NCI-H2171 treated with DMSO at 0.1 percent for 48 hours (cell line): ENCODE measurements at regions not wholly inside any gene's neighbourhood (a gene's known extent, or its start where the extent isn't known, plus 50 kb on each side); places are given as distances from the start of the nearest gene placed in this dataset.
"Not testable (repeated sequence)": the region's sequence is repeated elsewhere in the genome, so short reads cannot be mapped to it uniquely, and the experiment has no call there.

Source experiments
- DNase-seq: peaks from one replicate; lab custom pipeline; 2025; lab: John Stamatoyannopoulos, UW

DNA sequence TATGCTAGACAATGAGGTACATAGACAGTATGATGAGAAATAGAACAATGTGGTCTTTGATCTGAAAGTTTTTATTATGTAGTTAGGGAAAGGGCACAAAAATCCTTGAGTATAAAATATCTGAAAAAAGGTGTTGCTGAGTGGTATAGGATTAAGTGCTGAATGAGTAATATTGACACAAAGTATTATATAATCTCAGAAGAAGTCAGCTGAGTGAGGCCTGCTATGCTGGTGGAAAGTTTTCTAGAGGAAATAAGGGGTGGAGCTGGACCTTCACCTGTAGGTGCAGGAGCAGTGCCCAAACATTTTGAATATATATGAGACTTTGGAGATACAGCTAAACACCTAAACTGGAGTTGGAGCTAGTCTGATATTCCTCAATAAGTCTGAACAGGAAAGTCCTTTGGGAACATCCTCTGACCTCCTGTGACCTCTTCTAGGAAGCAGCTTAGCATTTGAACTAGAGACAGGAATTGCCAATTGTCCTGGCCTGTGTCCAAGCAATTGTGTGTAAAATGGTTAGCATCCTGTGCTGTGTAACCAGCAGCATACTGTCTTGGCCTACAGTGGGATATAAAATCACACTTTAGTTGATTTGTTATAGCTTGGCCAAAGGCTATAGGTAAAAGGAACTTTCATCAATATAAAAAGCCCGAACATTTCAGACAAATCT lies 285.3 kb downstream of the ANKRD50 start:
- DNase-seq: no peak

GRCh38 chr4:124428648-124429047 lies 283.9 kb downstream of the ANKRD50 start:
- DNase-seq: no peak

DNA sequence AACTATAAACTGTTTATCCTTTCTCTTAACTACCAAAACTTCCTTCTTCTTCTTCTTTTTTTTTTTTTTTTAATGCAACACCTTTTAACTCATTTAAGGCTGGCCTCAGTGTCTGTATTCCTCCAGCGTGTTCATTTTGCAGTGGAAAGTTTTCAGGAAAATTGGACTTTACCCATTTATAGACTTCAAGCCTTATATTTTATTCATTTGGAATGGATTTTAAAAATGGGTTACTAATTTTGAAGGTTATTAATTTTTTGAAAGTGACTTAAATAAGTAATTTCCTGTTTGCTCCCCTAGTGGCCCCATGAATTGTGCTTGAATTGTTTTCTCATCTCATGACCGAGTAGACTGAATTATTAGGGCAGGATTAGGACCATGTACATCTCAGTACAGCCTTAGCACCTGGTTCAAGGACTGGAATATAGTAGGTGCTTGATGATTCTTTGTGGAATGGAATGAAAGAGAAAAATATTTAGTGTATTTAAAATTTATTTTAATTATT lies 282.7 kb downstream of the ANKRD50 start:
- DNase-seq: no peak

GRCh38 chr4:124431653-124432192 lies 280.8 kb downstream of the ANKRD50 start:
- no peak for DNase-seq

- no peak for DNase-seq
These were observed 280.0 kb downstream of the ANKRD50 start for GRCh38 chr4:124432500-124432899.

DNA sequence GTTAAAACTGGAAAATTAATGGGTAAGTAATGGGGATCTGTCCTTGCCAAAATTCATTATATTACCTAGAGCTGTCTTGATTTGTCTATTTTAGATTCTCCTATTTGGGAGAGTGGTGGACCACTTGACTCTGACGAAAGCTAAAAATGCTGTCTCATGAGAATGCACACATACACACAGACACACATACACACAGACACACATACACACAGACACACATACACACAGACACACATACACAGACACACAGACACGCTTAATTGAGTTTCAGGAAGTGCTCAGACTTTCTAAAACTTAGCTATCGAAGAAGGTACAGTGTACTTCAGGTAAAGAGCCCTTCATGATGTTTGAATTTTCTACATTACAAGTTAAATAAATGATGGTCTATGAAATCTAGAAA lies 279.5 kb downstream of the ANKRD50 start:
- DNase-seq: no peak

- no peak for DNase-seq
These were observed 279.0 kb downstream of the ANKRD50 start for GRCh38 chr4:124433500-124433899.

- DNase-seq: no peak
These were observed 277.1 kb downstream of the ANKRD50 start for GRCh38 chr4:124435274-124435950.

DNA sequence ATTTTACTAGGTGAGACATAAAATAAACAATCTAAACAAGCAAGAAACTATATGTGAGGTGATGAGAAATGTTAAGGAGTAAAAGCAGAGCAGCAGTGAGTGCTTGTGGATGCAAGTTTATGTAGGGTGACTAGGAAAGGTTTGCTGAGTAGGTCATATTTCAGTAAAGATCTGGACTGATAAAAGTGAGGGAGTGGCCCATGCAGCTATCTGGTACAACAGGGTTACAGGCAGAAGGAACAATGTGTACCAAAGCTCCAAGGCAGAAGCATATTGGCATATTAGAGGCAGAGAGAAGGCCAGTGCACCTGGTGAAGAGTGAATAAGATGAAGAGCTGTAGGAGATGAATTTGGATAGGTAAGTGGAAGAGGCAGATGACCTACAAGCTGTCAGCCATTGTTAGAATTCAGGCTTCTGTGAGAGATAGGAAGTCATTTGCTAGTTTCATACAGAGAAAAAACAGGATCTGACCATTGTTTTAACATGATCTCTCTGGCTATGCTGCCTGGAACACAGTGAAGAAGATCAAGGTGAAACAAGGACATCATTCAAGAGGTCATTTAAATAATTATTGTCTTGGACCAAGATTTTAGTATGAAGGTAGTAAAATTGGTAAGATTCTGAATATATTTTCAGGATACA lies 274.6 kb downstream of the ANKRD50 start:
- DNase-seq: no peak

DNA sequence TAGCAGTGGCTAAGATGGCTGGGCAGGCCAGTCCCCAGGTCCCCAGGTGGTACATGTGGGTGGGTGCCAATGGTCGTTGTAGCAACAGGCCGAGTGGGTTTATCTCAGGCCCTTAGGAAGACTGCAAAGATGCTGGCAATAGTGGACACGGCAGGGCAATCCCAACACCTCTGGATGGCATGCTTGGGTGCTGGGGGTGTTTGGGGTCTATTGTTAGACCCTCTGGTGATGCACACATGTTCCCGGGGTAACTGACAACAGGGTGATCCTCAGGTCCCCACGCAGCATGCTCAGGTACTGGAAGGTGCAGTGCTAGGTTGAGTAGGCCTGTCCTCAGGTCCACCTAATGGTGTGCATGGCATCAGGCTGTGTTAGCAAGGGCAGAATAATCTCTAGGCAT lies 267.5 kb downstream of the ANKRD50 start:
- DNase-seq: no peak

- DNase-seq: no peak
These were observed 262.7 kb downstream of the ANKRD50 start for GRCh38 chr4:124449881-124450280.

GRCh38 chr4:124450851-124451250 lies 261.7 kb downstream of the ANKRD50 start:
- DNase-seq: no peak

- no peak for DNase-seq
These were observed 257.7 kb downstream of the ANKRD50 start for GRCh38 chr4:124454772-124455270.

DNA sequence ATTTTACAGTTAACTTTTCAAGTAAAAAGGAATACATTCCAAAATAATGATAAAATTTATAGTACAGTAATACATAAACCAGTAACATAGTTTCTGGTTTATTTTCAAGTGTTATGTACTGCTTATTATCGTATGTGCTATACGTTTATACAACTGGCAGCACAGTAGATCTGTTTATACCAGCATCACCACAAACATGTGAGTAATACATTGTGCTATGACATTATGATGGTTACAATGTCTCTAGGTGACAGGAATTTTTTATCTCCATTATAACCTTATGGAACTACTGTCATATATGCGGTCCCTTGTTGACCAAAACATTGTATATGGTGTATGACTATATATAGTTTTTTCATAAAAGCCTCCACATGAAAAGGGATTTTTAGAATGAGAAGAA lies 256.9 kb downstream of the ANKRD50 start:
- no peak for DNase-seq

DNA sequence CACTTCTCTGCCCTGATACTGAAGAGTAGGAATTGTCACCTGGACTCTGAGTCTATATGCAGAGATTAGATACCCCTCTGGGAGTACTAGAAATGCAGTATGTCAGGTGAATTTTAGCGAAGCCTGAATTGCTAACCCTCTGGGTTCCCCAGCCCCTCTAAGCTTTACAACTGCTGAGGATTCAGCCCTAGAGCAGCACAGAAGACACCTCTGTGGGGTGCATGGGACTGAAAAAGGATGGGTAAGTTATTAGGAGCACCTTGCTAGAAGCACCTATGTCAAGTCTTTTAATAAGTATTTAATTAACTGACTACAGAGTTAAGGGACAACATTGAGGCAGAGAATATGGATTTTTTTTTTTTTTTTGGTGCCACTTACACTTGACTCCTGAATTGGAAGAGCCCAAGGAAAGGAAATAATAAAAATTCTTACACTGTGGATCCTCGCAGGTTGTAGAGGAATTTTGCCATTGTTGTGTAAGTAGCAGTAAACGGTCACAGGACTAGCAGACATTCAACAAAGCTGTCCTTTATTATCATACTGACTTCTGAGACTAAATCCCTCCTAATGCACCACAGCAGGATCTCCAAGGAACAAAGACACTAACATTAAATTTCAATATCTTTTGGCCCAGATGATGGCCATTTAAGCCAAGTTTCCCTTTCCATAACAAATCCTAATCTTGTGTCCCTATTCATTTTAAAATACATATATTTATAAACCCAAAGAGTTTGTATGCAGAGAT lies 253.2 kb downstream of the ANKRD50 start:
- DNase-seq: no peak

GRCh38 chr4:124459941-124460310 lies 252.6 kb downstream of the ANKRD50 start:
- DNase-seq: no peak

GRCh38 chr4:124461592-124461991 lies 250.9 kb downstream of the ANKRD50 start:
- DNase-seq: not testable (repeated sequence)

DNA sequence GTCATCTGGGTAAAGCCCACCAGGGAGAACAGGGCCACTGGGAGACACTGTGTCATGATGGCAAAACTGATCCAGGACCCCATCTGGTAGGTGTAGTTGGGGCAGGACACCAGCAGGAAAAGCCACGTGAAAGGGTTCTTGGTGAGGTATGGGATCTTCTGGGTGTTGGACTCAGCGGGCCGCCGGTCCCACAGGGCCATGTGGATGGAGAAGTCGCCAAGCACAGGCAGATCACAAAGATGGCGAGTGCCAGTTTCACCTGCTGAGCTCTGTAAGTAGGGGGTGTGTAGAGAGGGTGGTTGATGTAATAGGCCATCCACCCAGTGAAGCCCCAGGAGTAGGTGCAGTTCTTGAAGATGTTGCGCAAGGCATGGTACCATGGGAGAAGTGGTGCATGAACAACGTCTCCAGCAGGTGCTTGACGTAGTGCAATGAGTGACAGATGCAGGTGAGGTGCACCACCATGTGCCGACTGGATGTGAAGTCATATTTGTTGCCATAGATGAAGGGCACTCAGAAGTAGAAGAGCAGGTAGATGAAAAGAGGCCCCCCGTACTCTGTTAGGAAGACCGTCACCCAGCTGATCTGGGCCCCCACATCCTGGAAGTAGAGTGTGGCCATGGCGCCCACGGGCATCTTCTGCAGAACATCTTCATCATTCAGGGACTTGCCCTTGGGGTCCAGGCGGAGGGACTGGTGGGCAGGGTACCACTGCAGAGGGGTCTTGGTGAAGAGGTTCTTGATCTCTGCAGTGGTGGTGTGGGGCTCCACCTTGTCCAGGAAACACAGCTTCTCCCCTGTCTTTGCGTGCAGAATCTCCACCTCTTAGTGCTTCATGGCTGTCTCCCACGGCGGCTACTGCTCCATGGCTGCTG lies 249.3 kb downstream of the ANKRD50 start:
- DNase-seq: no peak

DNA sequence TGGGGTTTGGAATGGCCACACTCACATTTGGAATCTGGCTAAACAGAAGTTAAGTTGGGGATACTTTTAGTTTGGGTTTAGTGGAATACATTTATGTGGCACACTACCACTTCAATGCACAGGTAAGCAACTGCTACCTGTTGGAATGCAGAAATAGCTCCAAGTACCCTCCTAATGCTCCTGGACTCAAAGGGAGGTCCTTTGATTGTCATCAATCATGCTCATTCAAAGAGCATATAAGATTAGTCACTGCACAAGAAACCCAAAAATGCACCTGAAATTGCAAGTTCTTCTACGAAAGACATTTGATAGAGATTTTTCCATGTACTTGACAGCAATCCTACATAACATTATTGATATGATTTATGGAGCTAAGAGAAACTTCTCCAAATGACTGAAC lies 247.7 kb downstream of the ANKRD50 start:
- no peak for DNase-seq

DNA sequence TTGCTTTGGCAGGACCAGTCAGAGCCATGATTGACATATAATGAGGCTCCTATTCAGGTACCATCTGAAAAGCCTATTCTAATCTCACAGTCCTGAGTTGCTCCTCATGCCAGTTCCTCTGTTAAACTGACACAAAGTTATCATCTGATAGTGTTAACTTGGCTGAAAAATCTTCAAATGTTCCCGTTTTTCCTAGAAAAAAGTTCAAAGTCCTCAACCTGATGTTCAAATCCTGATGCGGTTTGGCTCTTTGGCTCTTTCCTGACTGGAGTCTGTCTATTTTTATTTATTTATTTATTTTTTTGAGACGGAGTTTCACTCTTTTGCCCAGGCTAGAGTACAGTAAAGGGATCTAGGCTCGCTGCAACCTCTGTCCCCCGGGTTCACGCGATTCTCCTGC lies 244.2 kb downstream of the ANKRD50 start:
- DNase-seq: no peak

DNA sequence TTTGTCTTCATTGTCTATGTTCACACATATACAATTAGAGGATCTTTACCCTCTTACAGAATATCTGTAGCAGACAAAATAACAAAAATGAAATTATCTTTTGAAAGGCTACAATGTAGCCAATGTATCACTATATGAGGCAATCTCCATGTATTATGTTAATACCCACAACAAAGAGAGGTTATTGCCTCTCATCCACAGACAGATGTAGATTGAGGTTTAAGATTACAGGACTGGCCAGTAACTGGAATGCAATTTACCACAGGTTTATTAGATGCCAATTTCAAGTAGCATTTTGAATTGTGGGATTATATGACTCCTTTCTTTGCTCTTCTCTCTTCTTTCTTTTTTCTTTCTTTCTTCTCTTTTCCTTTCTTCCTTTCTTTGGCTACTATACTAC lies 242.6 kb downstream of the ANKRD50 start:
- no peak for DNase-seq
